Tibial nerve (tissue), 4 donors: ENCODE measurements at regions not wholly inside any gene's neighbourhood (a gene's known extent, or its start where the extent isn't known, plus 50 kb on each side); places are given as distances from the start of the nearest gene placed in this dataset.

Source experiments
- DNase-seq, 2 donors: peaks; one replicate each; pipeline ENCODE4 v3.0.0-alpha.2; 2019; ENCODE audit warnings: low spot score in 2 of 2
- H3K27ac ChIP-seq, 4 donors: fragments of 200-600 bp; sonication (generic) in 3 of 4; one replicate each; pipeline ENCODE4 v1.5.1; 2017 to 2019; ENCODE audit warnings: mild to moderate bottlenecking in 1 of 4
- H3K27me3 ChIP-seq, 2 donors: fragments of 200-600 bp; sonication (generic) in 1 of 2; one replicate each; pipeline versions ENCODE4 v1.5.1 to v1.6.0; 2017 to 2019
- H3K36me3 ChIP-seq, 3 donors: fragments of 200-600 bp; sonication (generic); one replicate each; pipeline ENCODE4 v1.5.1; 2018 to 2019
- H3K4me1 ChIP-seq, 4 donors: fragments of 200-600 bp; sonication (generic) in 3 of 4; one replicate each; pipeline ENCODE4 v1.5.1; 2017 to 2019
- H3K4me3 ChIP-seq, 4 donors: fragments of 200-600 bp; sonication (generic) in 3 of 4; one replicate each; pipeline ENCODE4 v1.5.1; 2017 to 2019; ENCODE audit warnings: mild to moderate bottlenecking in 1 of 4, moderate library complexity in 1 of 4
- H3K9me3 ChIP-seq, 4 donors: fragments of 200-600 bp; sonication (generic) in 3 of 4; one replicate each; pipeline ENCODE4 v1.5.1; 2017 to 2019
- EP300 ChIP-seq, 2 donors: sonication (generic); formaldehyde crosslinking; IDR thresholded peaks; one replicate each; pipeline ENCODE4 v1.6.1; 2017; ENCODE audit warnings: antibody characterized with exemption in 2 of 2, mild to moderate bottlenecking in 1 of 2
- POLR2A ChIP-seq, 2 donors: fragments of 450-650 bp; IDR thresholded peaks; one replicate each; pipeline ENCODE4 v1.6.1; 2017; ENCODE audit warnings: antibody characterized with exemption in 2 of 2, mild to moderate bottlenecking in 2 of 2, moderate library complexity in 2 of 2
- WGBS, 2 donors: methylation state at CpG; one replicate each; pipeline ENCODE4 v1.1.5; 2018; 5-methylcytosine and 5-hydroxymethylcytosine counted together
- TF ChIP-seq, protein P1 (sequence below), 5 experiments: fragments of 200-600 bp in 3 of 5; fragments of 450-650 bp in 2 of 5; sonication (generic) in 3 of 5; IDR thresholded peaks; one replicate each; pipeline ENCODE4 v1.5.1; 2016 to 2019; ENCODE audit warnings: antibody characterized with exemption in 5 of 5, mild to moderate bottlenecking in 3 of 5, moderate library complexity in 2 of 5

GRCh38 chr7:156153590-156153989 lies 341.3 kb upstream of the SHH start:
- H3K36me3 ChIP-seq: no peaks in the 10 kb centered on the region
- no peaks in the 10 kb centered on the region for H3K27me3 ChIP-seq
- 91% methylated on average over 8 of the region's 8 CpGs for WGBS, 2 donors
- TF ChIP-seq, protein P1, sequence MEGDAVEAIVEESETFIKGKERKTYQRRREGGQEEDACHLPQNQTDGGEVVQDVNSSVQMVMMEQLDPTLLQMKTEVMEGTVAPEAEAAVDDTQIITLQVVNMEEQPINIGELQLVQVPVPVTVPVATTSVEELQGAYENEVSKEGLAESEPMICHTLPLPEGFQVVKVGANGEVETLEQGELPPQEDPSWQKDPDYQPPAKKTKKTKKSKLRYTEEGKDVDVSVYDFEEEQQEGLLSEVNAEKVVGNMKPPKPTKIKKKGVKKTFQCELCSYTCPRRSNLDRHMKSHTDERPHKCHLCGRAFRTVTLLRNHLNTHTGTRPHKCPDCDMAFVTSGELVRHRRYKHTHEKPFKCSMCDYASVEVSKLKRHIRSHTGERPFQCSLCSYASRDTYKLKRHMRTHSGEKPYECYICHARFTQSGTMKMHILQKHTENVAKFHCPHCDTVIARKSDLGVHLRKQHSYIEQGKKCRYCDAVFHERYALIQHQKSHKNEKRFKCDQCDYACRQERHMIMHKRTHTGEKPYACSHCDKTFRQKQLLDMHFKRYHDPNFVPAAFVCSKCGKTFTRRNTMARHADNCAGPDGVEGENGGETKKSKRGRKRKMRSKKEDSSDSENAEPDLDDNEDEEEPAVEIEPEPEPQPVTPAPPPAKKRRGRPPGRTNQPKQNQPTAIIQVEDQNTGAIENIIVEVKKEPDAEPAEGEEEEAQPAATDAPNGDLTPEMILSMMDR (IDR thresholded peaks at IDR 0.05): no peak
- no peak for TF ChIP-seq EP300 (IDR thresholded peaks at IDR 0.05)
- no peak for TF ChIP-seq POLR2A (IDR thresholded peaks at IDR 0.05)
- no peaks in the 10 kb centered on the region for H3K9me3 ChIP-seq
- no peaks in the 10 kb centered on the region for H3K4me1 ChIP-seq
- no peak overlapping the region for H3K4me3 ChIP-seq
- no peak overlapping the region for H3K27ac ChIP-seq
- DNase-seq: no peak

DNA sequence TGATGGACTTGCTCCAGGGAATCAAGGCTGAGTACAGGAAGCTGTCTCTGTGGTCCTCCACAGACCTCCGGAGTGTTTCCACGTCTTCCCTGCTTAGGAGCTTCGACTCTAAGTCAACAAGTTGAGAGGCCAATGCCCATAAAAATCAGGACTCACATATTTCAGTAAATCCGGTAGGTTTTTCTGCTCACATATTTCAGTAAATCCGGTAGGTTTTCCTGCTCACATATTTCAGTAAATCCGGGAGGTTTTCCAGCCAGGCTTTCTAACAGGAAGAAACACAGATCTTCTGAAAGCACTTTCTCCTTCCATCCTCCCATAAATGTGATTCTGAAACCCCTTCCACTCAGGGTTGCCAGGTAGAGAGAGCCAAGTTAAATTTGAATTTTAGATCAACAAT lies 340.1 kb upstream of the SHH start:
- DNase-seq: no peak
- no peaks in the 10 kb centered on the region for H3K4me1 ChIP-seq
- 23 to 36% methylated on average over 6 of the region's 6 CpGs for WGBS, 2 donors
- TF ChIP-seq, protein P1 (IDR thresholded peaks at IDR 0.05): no peak
- TF ChIP-seq EP300 (IDR thresholded peaks at IDR 0.05): no peak
- TF ChIP-seq POLR2A (IDR thresholded peaks at IDR 0.05): no peak
- no peaks in the 10 kb centered on the region for H3K27me3 ChIP-seq
- no peaks in the 10 kb centered on the region for H3K36me3 ChIP-seq
- H3K4me3 ChIP-seq: no peak overlapping the region
- H3K27ac ChIP-seq: no peak overlapping the region
- no peaks in the 10 kb centered on the region for H3K9me3 ChIP-seq

- DNase-seq: no peak
- H3K4me1 ChIP-seq: no peaks in the 10 kb centered on the region
- no peak overlapping the region for H3K4me3 ChIP-seq
- H3K36me3 ChIP-seq: no peaks in the 10 kb centered on the region
- no peak overlapping the region for H3K27ac ChIP-seq
- H3K9me3 ChIP-seq: no peaks in the 10 kb centered on the region
- 80 to 83% methylated on average over 6 of the region's 6 CpGs for WGBS, 2 donors
- no peaks in the 10 kb centered on the region for H3K27me3 ChIP-seq
- TF ChIP-seq POLR2A (IDR thresholded peaks at IDR 0.05) (no peak), EP300 (IDR thresholded peaks at IDR 0.05) (no peak)
- TF ChIP-seq, protein P1 (IDR thresholded peaks at IDR 0.05): no peak
Observed at GRCh38 chr7:156151658-156152057, 339.4 kb upstream of the SHH start.

DNA sequence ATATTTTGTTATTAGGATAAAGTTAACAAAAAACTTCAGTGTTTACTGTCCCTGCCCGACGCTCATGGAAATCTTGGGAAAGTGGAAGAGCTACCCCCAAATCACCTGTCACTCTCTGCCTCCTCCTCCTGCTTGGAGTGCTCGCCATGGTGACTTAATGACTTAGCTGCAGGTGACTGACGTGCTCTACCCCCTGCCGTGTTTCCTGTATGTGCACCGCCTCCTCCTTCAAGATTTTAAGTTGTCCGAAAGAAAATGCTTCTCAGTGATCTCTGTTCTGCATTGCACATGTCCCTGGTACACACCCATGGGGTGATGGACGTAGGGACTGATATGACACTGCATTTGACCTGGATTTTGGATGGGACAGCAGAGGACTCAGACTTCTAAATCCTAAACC lies 338.8 kb upstream of the SHH start:
- no peak overlapping the region for H3K27ac ChIP-seq

GRCh38 chr7:156148995-156149394 lies 336.7 kb upstream of the SHH start:
- H3K36me3 ChIP-seq: no peaks in the 10 kb centered on the region
- H3K27me3 ChIP-seq: no peaks in the 10 kb centered on the region
- WGBS, 2 donors: 87 to 93% methylated on average over 9 of the region's 9 CpGs
- DNase-seq: no peak
- H3K9me3 ChIP-seq: no peaks in the 10 kb centered on the region
- no peak overlapping the region for H3K27ac ChIP-seq
- no peaks in the 10 kb centered on the region for H3K4me1 ChIP-seq
- TF ChIP-seq, protein P1 (IDR thresholded peaks at IDR 0.05): no peak
- no peak for TF ChIP-seq POLR2A (IDR thresholded peaks at IDR 0.05)
- no peak overlapping the region for H3K4me3 ChIP-seq

More for the DNA sequence above, 338.8 kb upstream of the SHH start:
- H3K9me3 ChIP-seq: no peaks in the 10 kb centered on the region
- no peak overlapping the region for H3K4me3 ChIP-seq
- no peaks in the 10 kb centered on the region for H3K4me1 ChIP-seq
- WGBS, 2 donors: 46 to 74% methylated on average over 8 of the region's 8 CpGs
- H3K36me3 ChIP-seq: no peaks in the 10 kb centered on the region
- no peak for DNase-seq
- no peaks in the 10 kb centered on the region for H3K27me3 ChIP-seq
- TF ChIP-seq, protein P1 (IDR thresholded peaks at IDR 0.05): no peak
- TF ChIP-seq EP300 (IDR thresholded peaks at IDR 0.05): no peak
- TF ChIP-seq POLR2A (IDR thresholded peaks at IDR 0.05): no peak
